Smooth muscle cell (in vitro differentiated cells): ENCODE measurements at regions not wholly inside any gene's neighbourhood (a gene's known extent, or its start where the extent isn't known, plus 50 kb on each side); places are given as distances from the start of the nearest gene placed in this dataset.

ENCODE experiments used
- DNase-seq: peaks from one replicate; lab custom pipeline; 2025; ENCODE audit not compliant: unreplicated experiment; lab: John Stamatoyannopoulos, UW
- H2AFZ ChIP-seq: fragments of 200-600 bp; sonication (generic); 2 replicates; pipeline ENCODE4 v1.6.0; 2016; ENCODE audit warnings: antibody characterized with exemption, low read depth, mild to moderate bottlenecking
- H3F3A ChIP-seq: fragments of 200-600 bp; sonication (generic); 2 replicates; pipeline ENCODE4 v1.6.0; 2017; ENCODE audit warnings: antibody characterized with exemption, low read depth
- H3K27ac ChIP-seq: fragments of 200-600 bp; sonication (generic); 2 replicates; pipeline ENCODE4 v1.5.1; 2016; ENCODE audit warnings: low read depth, mild to moderate bottlenecking
- H3K27me3 ChIP-seq: fragments of 200-600 bp; sonication (generic); 2 replicates; pipeline ENCODE4 v1.6.1; 2016; ENCODE audit warnings: low read depth, mild to moderate bottlenecking
- H3K36me3 ChIP-seq: fragments of 200-600 bp; sonication (generic); 2 replicates; pipeline ENCODE4 v1.5.1; 2016; ENCODE audit warnings: low read depth
- H3K4me1 ChIP-seq: fragments of 200-600 bp; sonication (generic); 2 replicates; pipeline ENCODE4 v1.5.1; 2016; ENCODE audit warnings: low read depth
- H3K4me2 ChIP-seq: fragments of 200-600 bp; sonication (generic); 2 replicates; pipeline ENCODE4 v1.6.0; 2016; ENCODE audit warnings: mild to moderate bottlenecking
- H3K4me3 ChIP-seq: fragments of 200-600 bp; sonication (generic); 2 replicates; pipeline ENCODE4 v1.5.1; 2016; ENCODE audit warnings: mild to moderate bottlenecking
- H3K79me2 ChIP-seq: fragments of 200-600 bp; sonication (generic); 2 replicates; pipeline ENCODE4 v1.6.0; 2016; ENCODE audit warnings: low read depth, mild to moderate bottlenecking
- H3K9ac ChIP-seq: fragments of 200-600 bp; sonication (generic); 2 replicates; pipeline ENCODE4 v1.6.0; 2016; ENCODE audit warnings: low read depth
- H3K9me3 ChIP-seq: fragments of 200-600 bp; sonication (generic); replicated peaks from 2 replicates; pipeline ENCODE4 v1.5.1; 2016; ENCODE audit warnings: low read depth
- H4K20me1 ChIP-seq: fragments of 200-600 bp; sonication (generic); 2 replicates; pipeline ENCODE4 v1.6.0; 2016; ENCODE audit warnings: low read depth
- CTCF ChIP-seq: fragments of 200-600 bp; sonication (generic); IDR thresholded peaks from 2 replicates; pipeline ENCODE4 v1.5.1; 2017; ENCODE audit warnings: borderline replicate concordance, mild to moderate bottlenecking, antibody characterized with exemption; ENCODE audit not compliant: insufficient read depth, poor library complexity, severe bottlenecking
- WGBS: methylation state at CpG from one replicate; pipeline ENCODE4 v1.1.7; 2016; ENCODE audit warnings: low lambda C conversion rate; 5-methylcytosine and 5-hydroxymethylcytosine counted together

DNA sequence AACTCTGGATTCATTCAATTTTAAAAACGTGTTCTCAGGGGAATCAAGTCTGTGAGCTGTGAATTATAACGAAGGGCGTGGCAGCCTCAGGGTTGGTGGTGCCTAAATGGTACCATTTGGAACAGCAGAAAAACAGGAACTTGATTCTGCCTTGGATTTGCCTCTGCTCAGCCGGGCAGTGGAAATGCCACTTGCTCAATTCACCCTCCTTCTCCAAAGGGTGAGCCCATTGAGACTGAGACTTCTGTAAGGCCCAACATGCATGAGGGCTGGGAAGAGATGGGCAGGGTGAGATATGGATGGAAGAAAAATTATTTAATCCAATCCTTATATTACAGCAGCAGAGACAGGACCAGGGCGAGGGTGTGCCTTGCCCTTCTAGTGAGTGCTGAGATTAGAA, 107.1 kb upstream of the HABP2 start:
- H3K4me3 ChIP-seq = no peak overlapping the region
- peaks cover 30% of the 10 kb centered on the region for H3K27me3 ChIP-seq
- TF ChIP-seq CTCF = no peak
- H4K20me1 ChIP-seq = no peaks in the 10 kb centered on the region
- no peak for DNase-seq
- H3F3A ChIP-seq = no peaks in the 10 kb centered on the region
- 81% methylated on average over 5 of the region's 5 CpGs for WGBS
- H3K9ac ChIP-seq = no peak overlapping the region
- no peak overlapping the region for H3K27ac ChIP-seq
- no peaks in the 10 kb centered on the region for H3K36me3 ChIP-seq
- no peaks in the 10 kb centered on the region for H3K79me2 ChIP-seq
- no peaks in the 10 kb centered on the region for H3K9me3 ChIP-seq
- no peak overlapping the region for H2AFZ ChIP-seq
- no peak overlapping the region for H3K4me2 ChIP-seq
- no peaks in the 10 kb centered on the region for H3K4me1 ChIP-seq

DNA sequence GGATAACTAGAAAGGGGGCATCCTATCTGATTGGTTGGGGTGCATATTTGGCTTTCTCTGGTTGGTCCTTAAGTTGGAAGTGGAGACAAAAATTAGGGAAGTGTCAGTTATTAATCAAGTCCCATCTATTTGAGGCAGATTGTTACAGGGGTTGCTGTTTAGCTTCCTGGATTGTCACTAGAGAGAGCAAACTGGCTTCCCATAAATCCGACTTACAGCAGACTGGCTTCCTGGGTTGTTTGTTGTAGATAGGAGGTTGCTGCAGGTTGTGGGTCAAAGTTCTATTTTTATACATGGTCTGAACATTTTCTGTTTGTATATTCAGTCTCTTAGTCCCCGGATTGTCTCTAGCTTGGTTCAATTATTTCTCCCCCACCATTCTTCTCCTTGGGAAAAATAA, 106.1 kb upstream of the HABP2 start:
- no peak overlapping the region for H2AFZ ChIP-seq
- H3K9me3 ChIP-seq = no peaks in the 10 kb centered on the region
- no peaks in the 10 kb centered on the region for H4K20me1 ChIP-seq
- peaks cover 30% of the 10 kb centered on the region for H3K27me3 ChIP-seq
- H3K36me3 ChIP-seq = no peaks in the 10 kb centered on the region
- no peaks in the 10 kb centered on the region for H3F3A ChIP-seq
- TF ChIP-seq CTCF = no peak
- no peak overlapping the region for H3K4me2 ChIP-seq
- no peaks in the 10 kb centered on the region for H3K4me1 ChIP-seq
- no peaks in the 10 kb centered on the region for H3K79me2 ChIP-seq
- WGBS = 92% methylated on average over 2 of the region's 2 CpGs
- no peak overlapping the region for H3K9ac ChIP-seq
- no peak for DNase-seq
- H3K27ac ChIP-seq = no peak overlapping the region
- no peak overlapping the region for H3K4me3 ChIP-seq

DNA sequence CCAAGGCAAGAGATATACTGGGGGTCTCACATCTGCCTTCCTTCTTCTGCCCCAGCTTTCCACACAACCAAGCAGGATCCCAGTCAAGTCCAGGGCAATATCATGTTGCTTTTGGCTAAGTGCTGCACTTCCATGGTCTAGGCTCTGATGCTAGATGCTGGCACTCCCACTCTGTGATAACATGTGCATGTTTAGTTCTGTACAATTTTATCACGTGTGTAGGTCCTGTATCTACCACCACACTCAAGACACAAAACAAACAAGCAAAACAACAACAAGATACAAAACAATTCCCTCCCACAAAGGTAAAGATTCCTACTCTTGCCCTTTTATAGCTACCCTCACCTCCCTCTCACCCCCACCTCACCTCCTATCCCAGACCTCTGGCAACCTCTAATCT, 105.6 kb upstream of the HABP2 start:
- no peak for TF ChIP-seq CTCF
- Histone ChIP-seq H3K4me2 (no peak overlapping the region), H3K36me3 (no peaks in the 10 kb centered on the region), H3K9me3 (no peaks in the 10 kb centered on the region), H3K4me3 (no peak overlapping the region), H2AFZ (no peak overlapping the region), H3K4me1 (no peaks in the 10 kb centered on the region), H3K27ac (no peak overlapping the region), H3K79me2 (no peaks in the 10 kb centered on the region), H3K27me3 (peaks cover 30% of the 10 kb centered on the region), H4K20me1 (no peaks in the 10 kb centered on the region), H3F3A (no peaks in the 10 kb centered on the region), H3K9ac (no peak overlapping the region)
- DNase-seq = no peak
- WGBS = 88% methylated on average over 1 of the region's 1 CpG

GRCh38 chr10:113449006-113449695, 103.7 kb upstream of the HABP2 start:
- no peaks in the 10 kb centered on the region for H3K9me3 ChIP-seq
- WGBS = 78% methylated on average over 5 of the region's 5 CpGs
- no peak overlapping the region for H2AFZ ChIP-seq
- no peak for TF ChIP-seq CTCF
- H3K27me3 ChIP-seq = peaks cover 42% of the 10 kb centered on the region
- H3K79me2 ChIP-seq = no peaks in the 10 kb centered on the region
- no peaks in the 10 kb centered on the region for H3K36me3 ChIP-seq
- no peaks in the 10 kb centered on the region for H3K4me1 ChIP-seq
- no peak for DNase-seq
- H3F3A ChIP-seq = no peaks in the 10 kb centered on the region
- no peaks in the 10 kb centered on the region for H4K20me1 ChIP-seq
- H3K27ac ChIP-seq = peak overlapping the region; percentile 3
- no peak overlapping the region for H3K9ac ChIP-seq
- no peak overlapping the region for H3K4me3 ChIP-seq
- no peak overlapping the region for H3K4me2 ChIP-seq
